Vagina (tissue), 2 donors: ENCODE measurements at regions not wholly inside any gene's neighbourhood (a gene's known extent, or its start where the extent isn't known, plus 50 kb on each side); places are given as distances from the start of the nearest gene placed in this dataset.

ENCODE experiments used
- POLR2A ChIP-seq, 2 donors: fragments of 450-650 bp; IDR thresholded peaks; one replicate each; pipeline ENCODE4 v1.6.1; 2017; ENCODE audit warnings: antibody characterized with exemption in 2 of 2, mild to moderate bottlenecking in 2 of 2, moderate library complexity in 2 of 2
- POLR2AphosphoS5 ChIP-seq, 2 donors: sonication (generic); formaldehyde crosslinking; IDR thresholded peaks; one replicate each; pipeline ENCODE4 v1.9.0; 2017; ENCODE audit warnings: antibody characterized with exemption in 2 of 2, mild to moderate bottlenecking in 2 of 2, low read depth in 1 of 2; ENCODE audit not compliant: insufficient read depth in 1 of 2
- TF ChIP-seq, protein P1 (sequence below), 3 experiments: fragments of 450-650 bp in 2 of 3; fragments of 200-600 bp in 1 of 3; sonication (generic) in 1 of 3; IDR thresholded peaks; one replicate each; pipeline ENCODE4 v1.5.1; 2017 to 2019; ENCODE audit warnings: antibody characterized with exemption in 3 of 3, mild to moderate bottlenecking in 2 of 3, moderate library complexity in 2 of 3

DNA sequence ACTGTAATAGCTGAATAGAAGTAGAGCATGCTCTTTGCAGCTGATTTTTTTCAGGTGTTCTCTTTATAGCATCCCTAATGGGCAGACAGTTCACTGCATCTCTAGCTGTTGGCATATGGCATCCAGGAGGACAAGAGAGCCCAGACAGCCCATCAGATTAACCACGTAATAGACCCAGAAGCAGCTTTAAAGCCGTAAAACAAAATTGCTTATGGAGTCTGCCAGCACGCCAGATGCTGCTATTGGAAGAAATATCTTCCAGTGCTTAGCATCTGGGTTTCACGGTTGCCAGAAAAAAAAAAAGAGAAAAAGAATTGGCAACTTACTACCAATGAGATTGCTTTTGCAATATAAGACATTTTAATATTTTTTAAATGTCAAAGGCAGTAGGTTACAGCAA lies 869.4 kb upstream of the NUDT12 start:
- TF ChIP-seq POLR2AphosphoS5 (IDR thresholded peaks at IDR 0.05; ENCODE audit: insufficient read depth in 1 of 2, low read depth in 1 of 2) (no peak), POLR2A (IDR thresholded peaks at IDR 0.05) (no peak)
- TF ChIP-seq, protein P1, sequence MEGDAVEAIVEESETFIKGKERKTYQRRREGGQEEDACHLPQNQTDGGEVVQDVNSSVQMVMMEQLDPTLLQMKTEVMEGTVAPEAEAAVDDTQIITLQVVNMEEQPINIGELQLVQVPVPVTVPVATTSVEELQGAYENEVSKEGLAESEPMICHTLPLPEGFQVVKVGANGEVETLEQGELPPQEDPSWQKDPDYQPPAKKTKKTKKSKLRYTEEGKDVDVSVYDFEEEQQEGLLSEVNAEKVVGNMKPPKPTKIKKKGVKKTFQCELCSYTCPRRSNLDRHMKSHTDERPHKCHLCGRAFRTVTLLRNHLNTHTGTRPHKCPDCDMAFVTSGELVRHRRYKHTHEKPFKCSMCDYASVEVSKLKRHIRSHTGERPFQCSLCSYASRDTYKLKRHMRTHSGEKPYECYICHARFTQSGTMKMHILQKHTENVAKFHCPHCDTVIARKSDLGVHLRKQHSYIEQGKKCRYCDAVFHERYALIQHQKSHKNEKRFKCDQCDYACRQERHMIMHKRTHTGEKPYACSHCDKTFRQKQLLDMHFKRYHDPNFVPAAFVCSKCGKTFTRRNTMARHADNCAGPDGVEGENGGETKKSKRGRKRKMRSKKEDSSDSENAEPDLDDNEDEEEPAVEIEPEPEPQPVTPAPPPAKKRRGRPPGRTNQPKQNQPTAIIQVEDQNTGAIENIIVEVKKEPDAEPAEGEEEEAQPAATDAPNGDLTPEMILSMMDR (IDR thresholded peaks at IDR 0.05): no peak
